ENCODE measurements at regions not wholly inside any gene's neighbourhood (a gene's known extent, or its start where the extent isn't known, plus 50 kb on each side); places are given as distances from the start of the nearest gene placed in this dataset.

DNA sequence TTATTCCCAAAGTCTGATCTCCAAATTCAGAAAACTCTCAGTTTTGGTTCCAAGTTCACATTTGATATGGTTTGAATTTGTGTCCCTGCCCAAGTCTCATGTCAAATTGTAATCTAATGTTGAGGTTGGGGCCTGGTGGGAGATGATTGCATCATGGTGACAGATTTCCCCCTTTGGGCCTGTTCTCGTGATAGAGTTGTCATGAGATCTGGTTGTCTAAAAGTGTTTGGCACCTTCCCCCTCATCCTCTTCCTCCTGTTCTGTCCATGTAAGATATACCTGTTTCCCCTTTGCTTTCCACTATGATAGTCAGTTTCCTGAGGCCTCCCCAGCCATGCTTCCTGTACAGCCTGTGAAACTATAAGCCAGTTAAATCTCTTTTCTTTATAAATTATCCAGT lies 138.6 kb downstream of the ARL4A start:
- TF ChIP-seq OSR1 (CRISPR knock-in tag; IDR thresholded peaks at IDR 0.05), result no peak
- TF ChIP-seq, protein P1, sequence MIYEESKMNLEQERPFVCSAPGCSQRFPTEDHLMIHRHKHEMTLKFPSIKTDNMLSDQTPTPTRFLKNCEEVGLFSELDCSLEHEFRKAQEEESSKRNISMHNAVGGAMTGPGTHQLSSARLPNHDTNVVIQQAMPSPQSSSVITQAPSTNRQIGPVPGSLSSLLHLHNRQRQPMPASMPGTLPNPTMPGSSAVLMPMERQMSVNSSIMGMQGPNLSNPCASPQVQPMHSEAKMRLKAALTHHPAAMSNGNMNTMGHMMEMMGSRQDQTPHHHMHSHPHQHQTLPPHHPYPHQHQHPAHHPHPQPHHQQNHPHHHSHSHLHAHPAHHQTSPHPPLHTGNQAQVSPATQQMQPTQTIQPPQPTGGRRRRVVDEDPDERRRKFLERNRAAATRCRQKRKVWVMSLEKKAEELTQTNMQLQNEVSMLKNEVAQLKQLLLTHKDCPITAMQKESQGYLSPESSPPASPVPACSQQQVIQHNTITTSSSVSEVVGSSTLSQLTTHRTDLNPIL (CRISPR knock-in tag; IDR thresholded peaks at IDR 0.05; ENCODE audit: low read depth), result no peak

Data from SK-N-SH treated with all-trans-retinoic acid at 6 μM for 48 hours (cell line).